SK-N-MC (cell line): ENCODE measurements at regions not wholly inside any gene's neighbourhood (a gene's known extent, or its start where the extent isn't known, plus 50 kb on each side); places are given as distances from the start of the nearest gene placed in this dataset.

Experiments used
- DNase-seq: peaks from one replicate; pipeline ENCODE4 v3.0.0-alpha.2; 2011; ENCODE audit warnings: low read depth, low spot score
- H3K27ac ChIP-seq: fragments of 200-600 bp; sonication (generic); 2 replicates; pipeline ENCODE4 v1.5.1; 2016; ENCODE audit warnings: mixed run types
- H3K36me3 ChIP-seq: fragments of 200-600 bp; sonication (generic); 2 replicates; pipeline ENCODE4 v1.6.1; 2017; ENCODE audit warnings: antibody characterized with exemption, low read length, mixed read lengths; ENCODE audit not compliant: insufficient read depth
- H3K4me3 ChIP-seq: fragments of 200-600 bp; sonication (generic); 2 replicates; pipeline ENCODE4 v1.5.1; 2016
- H3K9ac ChIP-seq: fragments of 200-600 bp; sonication (generic); 2 replicates; pipeline ENCODE4 v1.8.0; 2017; ENCODE audit warnings: mixed run types, mixed read lengths; ENCODE audit not compliant: insufficient read length
- H3K9me3 ChIP-seq: fragments of 200-600 bp; sonication (generic); 2 replicates; pipeline ENCODE4 v1.6.1; 2017; ENCODE audit warnings: low read depth, mild to moderate bottlenecking, antibody characterized with exemption, low read length, moderate library complexity, mixed read lengths
- EZH2 ChIP-seq: fragments of 200-600 bp; sonication (generic); IDR thresholded peaks from one replicate; pipeline ENCODE4 v1.6.1; 2017; ENCODE audit warnings: antibody characterized with exemption
- FOXP2 ChIP-seq: optimal IDR thresholded peaks from 2 replicates; pipeline ENCODE3; 2011; ENCODE audit warnings: mild to moderate bottlenecking, moderate library complexity; ENCODE audit not compliant: insufficient read depth; ENCODE audit errors: extremely low read length, control extremely low read depth
- POLR2AphosphoS5 ChIP-seq: IDR thresholded peaks from 2 replicates; pipeline ENCODE4 v1.6.1; 2012; ENCODE audit warnings: mild to moderate bottlenecking, low read depth, low read length, borderline replicate concordance

- TF ChIP-seq FOXP2, result no peak
- no peak for TF ChIP-seq EZH2
- no peak for TF ChIP-seq POLR2AphosphoS5
- Histone ChIP-seq H3K9ac (no peak overlapping the region), H3K4me3 (no peak overlapping the region), H3K9me3 (no peaks in the 10 kb centered on the region), H3K36me3 (no peaks in the 10 kb centered on the region), H3K27ac (no peak overlapping the region)
- no peak for DNase-seq
Observed at GRCh38 chr7:113298501-113298900, 180.1 kb upstream of the SMIM30 start.

GRCh38 chr7:113294750-113295149 is 176.4 kb upstream of the SMIM30 start:
- no peak overlapping the region for H3K9ac ChIP-seq
- no peak for TF ChIP-seq EZH2
- TF ChIP-seq FOXP2, result no peak
- TF ChIP-seq POLR2AphosphoS5, result no peak
- H3K9me3 ChIP-seq, result no peaks in the 10 kb centered on the region
- no peaks in the 10 kb centered on the region for H3K36me3 ChIP-seq
- H3K27ac ChIP-seq, result no peak overlapping the region
- H3K4me3 ChIP-seq, result no peak overlapping the region
- DNase-seq, result no peak

DNA sequence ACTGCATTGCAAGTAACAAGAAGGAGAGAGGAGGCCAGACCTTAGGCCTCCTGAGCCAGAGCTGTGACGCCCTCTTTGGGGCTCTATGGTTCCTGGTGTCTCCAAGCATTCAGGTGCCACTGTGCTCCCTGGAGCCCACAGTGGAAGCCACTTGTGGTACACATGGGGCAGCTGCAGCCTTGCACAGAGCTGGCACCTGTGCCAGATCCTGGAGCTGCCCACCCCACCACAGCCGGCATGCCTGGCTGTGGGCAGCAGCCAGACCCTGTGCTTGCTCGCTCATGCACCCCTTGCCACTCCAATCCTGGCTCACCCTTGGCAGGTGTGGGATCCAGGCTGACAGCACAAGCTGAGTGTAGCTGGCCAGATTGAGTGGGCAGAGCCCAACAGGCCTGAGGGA is 173.8 kb upstream of the SMIM30 start:
- Histone ChIP-seq H3K9ac (no peak overlapping the region), H3K36me3 (no peaks in the 10 kb centered on the region), H3K27ac (no peak overlapping the region), H3K4me3 (no peak overlapping the region), H3K9me3 (no peaks in the 10 kb centered on the region)
- TF ChIP-seq POLR2AphosphoS5, result no peak
- TF ChIP-seq FOXP2, result no peak
- no peak for TF ChIP-seq EZH2
- DNase-seq, result no peak

DNA sequence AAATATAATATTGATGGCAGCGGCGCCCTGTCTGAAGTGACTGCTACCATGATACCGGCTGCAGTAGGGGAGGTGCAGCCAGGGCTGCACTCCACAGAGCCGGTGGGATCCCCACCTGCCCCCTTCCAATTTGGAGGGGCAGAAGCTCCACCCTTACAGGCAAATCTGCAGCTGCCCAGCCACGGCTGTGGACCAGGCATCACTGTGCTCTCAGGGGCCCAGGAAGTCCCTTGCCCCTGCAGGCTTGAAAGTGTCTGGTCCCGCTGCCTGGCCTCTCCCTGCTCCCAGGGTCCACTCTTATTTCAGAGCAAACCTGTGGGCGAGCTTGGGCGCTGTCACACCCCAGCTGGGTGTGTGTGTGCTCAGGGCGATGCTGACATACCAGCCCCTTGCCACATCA is 172.7 kb upstream of the SMIM30 start:
- H3K27ac ChIP-seq, result no peak overlapping the region
- no peak overlapping the region for H3K4me3 ChIP-seq
- no peak for DNase-seq
- TF ChIP-seq EZH2 (no peak), POLR2AphosphoS5 (no peak), FOXP2 (no peak)
- H3K9ac ChIP-seq, result no peak overlapping the region
- H3K36me3 ChIP-seq, result no peaks in the 10 kb centered on the region
- H3K9me3 ChIP-seq, result no peaks in the 10 kb centered on the region

GRCh38 chr7:113289140-113289740 is 170.9 kb upstream of the SMIM30 start:
- Histone ChIP-seq H3K36me3 (no peaks in the 10 kb centered on the region), H3K27ac (no peak overlapping the region), H3K9me3 (no peaks in the 10 kb centered on the region), H3K9ac (no peak overlapping the region), H3K4me3 (no peak overlapping the region)
- TF ChIP-seq POLR2AphosphoS5, result no peak
- no peak for TF ChIP-seq FOXP2
- no peak for TF ChIP-seq EZH2
- DNase-seq, result no peak

GRCh38 chr7:113285411-113285810 is 167.1 kb upstream of the SMIM30 start:
- no peaks in the 10 kb centered on the region for H3K9me3 ChIP-seq
- no peak overlapping the region for H3K4me3 ChIP-seq
- DNase-seq, result no peak
- TF ChIP-seq FOXP2 (no peak), EZH2 (no peak), POLR2AphosphoS5 (no peak)
- H3K9ac ChIP-seq, result no peak overlapping the region
- no peak overlapping the region for H3K27ac ChIP-seq
- no peaks in the 10 kb centered on the region for H3K36me3 ChIP-seq

DNA sequence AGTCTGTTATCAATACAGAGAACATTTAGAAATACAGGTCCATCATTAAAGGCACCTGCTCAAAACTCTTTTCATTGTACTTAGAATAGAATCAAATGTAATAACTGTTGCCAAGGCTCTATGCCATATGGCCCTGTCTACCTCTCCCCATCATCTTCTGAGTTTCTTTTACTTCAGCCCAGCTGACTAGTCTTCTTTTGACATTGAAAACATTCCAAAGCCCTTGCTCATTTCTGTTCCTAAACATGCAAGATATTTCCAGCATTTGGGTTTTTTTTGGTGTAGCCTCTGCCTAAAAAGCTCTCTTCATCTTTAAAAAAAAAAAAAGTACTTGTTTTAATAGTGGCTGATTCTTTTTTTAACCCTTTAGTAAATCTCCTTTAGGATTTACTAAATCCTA is 165.5 kb upstream of the SMIM30 start:
- Histone ChIP-seq H3K9ac (no peak overlapping the region), H3K4me3 (no peak overlapping the region), H3K36me3 (no peaks in the 10 kb centered on the region), H3K27ac (no peak overlapping the region), H3K9me3 (no peaks in the 10 kb centered on the region)
- DNase-seq, result no peak
- no peak for TF ChIP-seq EZH2
- no peak for TF ChIP-seq FOXP2
- no peak for TF ChIP-seq POLR2AphosphoS5

DNA sequence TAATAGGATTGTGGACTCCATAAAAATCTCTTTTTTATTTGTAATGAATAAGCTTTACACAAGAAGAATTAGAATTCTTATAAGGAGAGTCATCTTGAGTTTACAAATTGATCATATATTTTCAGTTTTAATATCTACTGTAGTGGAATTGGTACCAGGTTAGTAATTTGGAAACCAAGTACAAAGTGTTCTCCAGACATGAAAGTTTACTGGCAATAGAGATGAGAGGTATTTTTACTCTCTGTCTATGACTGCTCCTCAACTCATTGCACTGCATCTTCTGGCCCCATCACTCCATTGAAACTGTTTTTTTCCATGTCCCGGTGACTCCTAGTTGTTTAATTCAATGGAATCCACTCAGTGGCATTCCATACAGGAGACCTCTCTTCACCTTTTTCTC is 164.5 kb upstream of the SMIM30 start:
- TF ChIP-seq EZH2, result no peak
- TF ChIP-seq POLR2AphosphoS5, result no peak
- TF ChIP-seq FOXP2, result no peak
- Histone ChIP-seq H3K4me3 (no peak overlapping the region), H3K27ac (no peak overlapping the region), H3K36me3 (no peaks in the 10 kb centered on the region), H3K9ac (no peak overlapping the region), H3K9me3 (no peaks in the 10 kb centered on the region)
- no peak for DNase-seq

DNA sequence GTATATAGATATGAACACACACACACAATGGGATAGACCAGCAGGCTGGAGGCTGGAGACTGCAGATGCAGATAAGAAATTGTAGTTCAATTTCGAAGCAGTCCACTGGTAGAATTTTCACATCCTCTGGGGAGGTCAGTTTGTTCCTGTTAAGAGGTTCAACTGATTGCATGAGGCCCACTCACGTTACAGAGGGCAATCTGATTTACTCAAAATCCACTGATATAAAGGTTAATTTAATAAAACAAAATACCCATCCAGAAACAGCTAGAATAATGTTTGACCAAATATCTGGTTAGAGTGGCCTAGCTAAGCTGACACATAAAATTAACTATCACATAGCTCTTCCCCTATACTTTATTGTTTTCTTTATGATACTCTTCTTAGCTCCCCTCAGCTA is 162.9 kb upstream of the SMIM30 start:
- H3K9me3 ChIP-seq, result no peaks in the 10 kb centered on the region

More for the DNA sequence above, 162.9 kb upstream of the SMIM30 start:
- TF ChIP-seq POLR2AphosphoS5, result no peak
- no peak for TF ChIP-seq FOXP2
- TF ChIP-seq EZH2, result no peak
- Histone ChIP-seq H3K9ac (no peak overlapping the region), H3K36me3 (no peaks in the 10 kb centered on the region), H3K4me3 (no peak overlapping the region), H3K27ac (no peak overlapping the region)
- DNase-seq, result no peak
